SK-N-SH (cell line): ENCODE measurements at regions not wholly inside any gene's neighbourhood (a gene's known extent, or its start where the extent isn't known, plus 50 kb on each side); places are given as distances from the start of the nearest gene placed in this dataset.

Experiments used
- CTCF ChIA-PET: fragments of 300-600, 350-600 bp; formaldehyde crosslinking; extraction: SDS; loops from one replicate; lab custom pipeline; 2021; lab: Yijun Ruan, JAX
- POLR2A ChIA-PET: fragments of 350-600 bp; sonication (Branson Sonifier 250); formaldehyde crosslinking; extraction: SDS; loops from one replicate; lab custom pipeline; 2020; ENCODE audit warnings: antibody characterized with exemption, inconsistent platforms; lab: Yijun Ruan, JAX
- DNase-seq: peaks from one replicate; pipeline ENCODE4 v3.0.0; 2012
- H2AFZ ChIP-seq: fragments of 200-600 bp; sonication (generic); 2 replicates; pipeline ENCODE4 v1.8.1; 2016; ENCODE audit warnings: antibody characterized with exemption, mild to moderate bottlenecking, low read depth
- H3F3A ChIP-seq: fragments of 200-600 bp; sonication (generic); replicated peaks from 2 replicates; pipeline ENCODE3; 2016; ENCODE audit warnings: antibody characterized with exemption, mild to moderate bottlenecking; ENCODE audit not compliant: insufficient read depth
- H3K27ac ChIP-seq, 2 experiments: fragments of 200-500 bp in 1 of 2; fragments of 200-600 bp in 1 of 2; sonication (Bioruptor generic) in 1 of 2; sonication (generic), shearing (Covaris generic) in 1 of 2; 2 replicates each; pipeline versions ENCODE4 v1.5.1 to v1.6.1; 2014 to 2016; ENCODE audit warnings: low read depth in 2 of 2, inconsistent platforms in 1 of 2, low read length in 1 of 2, mild to moderate bottlenecking in 1 of 2, mixed read lengths in 1 of 2
- H3K27me3 ChIP-seq: fragments of 200-600 bp; sonication (generic), shearing (Covaris generic); 2 replicates; pipeline ENCODE4 v1.6.1; 2016; ENCODE audit warnings: mixed run types; ENCODE audit not compliant: insufficient read depth
- H3K36me3 ChIP-seq, 2 experiments: fragments of 200-500 bp in 1 of 2; fragments of 200-600 bp in 1 of 2; sonication (Bioruptor generic) in 1 of 2; sonication (generic) in 1 of 2; replicated peaks in 1 of 2; 2 replicates each; pipeline versions ENCODE3 to v1.5.1; 2014 to 2016; ENCODE audit warnings: low read length in 1 of 2, mild to moderate bottlenecking in 1 of 2; ENCODE audit not compliant: insufficient read depth in 2 of 2, control insufficient read depth in 1 of 2
- H3K4me1 ChIP-seq, 2 experiments: fragments of 200-500 bp in 1 of 2; fragments of 200-600 bp in 1 of 2; sonication (Bioruptor generic) in 1 of 2; sonication (generic), shearing (Covaris generic) in 1 of 2; 2 replicates each; pipeline versions ENCODE4 v1.5.1 to v1.6.1; 2014 to 2016; ENCODE audit warnings: low read depth in 1 of 2, low read length in 1 of 2, mixed run types in 1 of 2; ENCODE audit not compliant: insufficient read depth in 2 of 2, control insufficient read depth in 1 of 2
- H3K4me2 ChIP-seq: fragments of 200-600 bp; sonication (generic), shearing (Covaris generic); 2 replicates; pipeline ENCODE4 v1.6.1; 2017; ENCODE audit warnings: mixed run types
- H3K4me3 ChIP-seq, 2 experiments: fragments of 200-500 bp in 1 of 2; fragments of 200-600 bp in 1 of 2; sonication (Bioruptor generic) in 1 of 2; sonication (generic), shearing (Covaris generic) in 1 of 2; 2 replicates each; pipeline versions ENCODE4 v1.5.1 to v1.8.1; 2014 to 2016; ENCODE audit warnings: low read depth in 2 of 2, inconsistent platforms in 1 of 2, low read length in 1 of 2, mild to moderate bottlenecking in 1 of 2, mixed read lengths in 1 of 2, moderate library complexity in 1 of 2
- H3K79me2 ChIP-seq: fragments of 200-600 bp; sonication (generic); 2 replicates; pipeline ENCODE4 v1.8.1; 2017; ENCODE audit warnings: mild to moderate bottlenecking; ENCODE audit not compliant: insufficient read depth
- H3K9ac ChIP-seq: fragments of 200-600 bp; sonication (generic); 2 replicates; pipeline ENCODE4 v1.6.1; 2017; ENCODE audit warnings: mixed run types
- H3K9me2 ChIP-seq: fragments of 200-600 bp; sonication (generic); 2 replicates; pipeline ENCODE4 v1.6.1; 2017; ENCODE audit warnings: mixed run types
- H3K9me3 ChIP-seq: fragments of 200-600 bp; sonication (generic); 2 replicates; pipeline ENCODE4 v1.6.1; 2017; ENCODE audit warnings: mixed run types, mild to moderate bottlenecking, moderate library complexity
- H4K20me1 ChIP-seq: fragments of 200-600 bp; sonication (generic); 2 replicates; pipeline ENCODE4 v1.6.1; 2017; ENCODE audit warnings: mild to moderate bottlenecking, mixed run types; ENCODE audit not compliant: insufficient read depth
- ELF1 ChIP-seq: IDR thresholded peaks from 2 replicates; pipeline ENCODE4 v1.4.0; 2012
- EP300 ChIP-seq, 2 experiments: IDR thresholded peaks; 2 replicates each; pipeline versions ENCODE4 v1.4.0 to v1.6.1; 2012; ENCODE audit warnings: borderline replicate concordance in 1 of 2, low read depth in 1 of 2, low read length in 1 of 2
- EZH2phosphoT487 ChIP-seq: fragments of 200-600 bp; sonication (generic); IDR thresholded peaks from 2 replicates; pipeline ENCODE4 v1.6.1; 2017; ENCODE audit warnings: low read depth, mixed run types, mild to moderate bottlenecking, antibody characterized with exemption, moderate library complexity, borderline replicate concordance
- FOSL2 ChIP-seq: IDR thresholded peaks from 2 replicates; pipeline ENCODE4 v1.4.0; 2012; ENCODE audit warnings: low read depth, mild to moderate bottlenecking, moderate library complexity, borderline replicate concordance
- FOXJ3 ChIP-seq: sonication (generic); formaldehyde crosslinking; IDR thresholded peaks from 2 replicates; pipeline ENCODE4 v1.5.1; 2020; ENCODE audit warnings: mild to moderate bottlenecking, missing genetic modification reagents
- GATA2 ChIP-seq: sonication (generic); formaldehyde crosslinking; IDR thresholded peaks from 2 replicates; pipeline ENCODE4 v1.5.0; 2020; ENCODE audit warnings: mild to moderate bottlenecking, missing genetic modification reagents
- IRF3 ChIP-seq: fragments of 150-350 bp; IDR thresholded peaks from 2 replicates; pipeline ENCODE4 v1.6.1; 2016; ENCODE audit warnings: mild to moderate bottlenecking, low read depth, low read length
- NFIC ChIP-seq: IDR thresholded peaks from 2 replicates; pipeline ENCODE4 v1.4.0; 2012; ENCODE audit warnings: borderline replicate concordance
- POLR2AphosphoS5 ChIP-seq: IDR thresholded peaks from 2 replicates; pipeline ENCODE4 v1.6.1; 2012; ENCODE audit warnings: low read depth, low read length
- RAD21 ChIP-seq: IDR thresholded peaks from 2 replicates; pipeline ENCODE4 v1.6.1; 2012; ENCODE audit warnings: mild to moderate bottlenecking, low read length
- RXRA ChIP-seq: IDR thresholded peaks from 2 replicates; pipeline ENCODE4 v1.4.0; 2012; ENCODE audit warnings: low read depth, mild to moderate bottlenecking, borderline replicate concordance
- TCF12 ChIP-seq: IDR thresholded peaks from 2 replicates; pipeline ENCODE4 v1.4.0; 2012
- YY1 ChIP-seq: IDR thresholded peaks from 2 replicates; pipeline ENCODE4 v1.4.0; 2012; ENCODE audit warnings: low read depth, mild to moderate bottlenecking
- ZBTB33 ChIP-seq: IDR thresholded peaks from 2 replicates; pipeline ENCODE4 v1.4.0; 2012; ENCODE audit warnings: low read depth, borderline replicate concordance
- WGBS: methylation state at CpG from one replicate; pipeline ENCODE4 v1.1.6; 2017; ENCODE audit warnings: low lambda C conversion rate; 5-methylcytosine and 5-hydroxymethylcytosine counted together
- TF ChIP-seq, protein P1 (sequence below): IDR thresholded peaks from 2 replicates; pipeline ENCODE4; 2012
- TF ChIP-seq, protein P2 (sequence below): IDR thresholded peaks from 2 replicates; pipeline ENCODE4 v1.6.1; 2012; ENCODE audit warnings: mild to moderate bottlenecking, low read depth, low read length, moderate library complexity
- TF ChIP-seq, protein P3 (sequence below): fragments of 150-350 bp; IDR thresholded peaks from 2 replicates; pipeline ENCODE4 v1.6.1; 2017; ENCODE audit warnings: antibody characterized with exemption, low read length, low read depth, borderline replicate concordance

GRCh38 chr11:89119426-89119825 lies 53.6 kb upstream of the GRM5 start:
- Histone ChIP-seq H3K9ac (no peak overlapping the region), H2AFZ (no peak overlapping the region), H3K27me3 (no peaks in the 10 kb centered on the region), H3K36me3 (no peaks in the 10 kb centered on the region), H3K4me3 (no peak overlapping the region), H3K9me2 (no peaks in the 10 kb centered on the region), H3K27ac (no peak overlapping the region), H3K9me3 (no peaks in the 10 kb centered on the region), H4K20me1 (no peaks in the 10 kb centered on the region), H3K4me2 (no peak overlapping the region), H3K79me2 (no peaks in the 10 kb centered on the region), H3F3A (no peaks in the 10 kb centered on the region), H3K4me1 (no peaks in the 10 kb centered on the region)
- CTCF ChIA-PET: no interaction called here
- no peak for DNase-seq
- POLR2A ChIA-PET: no interaction called here
- 17% methylated on average over 1 of the region's 1 CpG for WGBS
- TF ChIP-seq, protein P1, sequence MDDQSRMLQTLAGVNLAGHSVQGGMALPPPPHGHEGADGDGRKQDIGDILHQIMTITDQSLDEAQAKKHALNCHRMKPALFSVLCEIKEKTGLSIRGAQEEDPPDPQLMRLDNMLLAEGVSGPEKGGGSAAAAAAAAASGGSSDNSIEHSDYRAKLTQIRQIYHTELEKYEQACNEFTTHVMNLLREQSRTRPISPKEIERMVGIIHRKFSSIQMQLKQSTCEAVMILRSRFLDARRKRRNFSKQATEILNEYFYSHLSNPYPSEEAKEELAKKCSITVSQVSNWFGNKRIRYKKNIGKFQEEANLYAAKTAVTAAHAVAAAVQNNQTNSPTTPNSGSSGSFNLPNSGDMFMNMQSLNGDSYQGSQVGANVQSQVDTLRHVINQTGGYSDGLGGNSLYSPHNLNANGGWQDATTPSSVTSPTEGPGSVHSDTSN: no peak
- no peak for TF ChIP-seq EZH2phosphoT487
- TF ChIP-seq EP300 (IDR thresholded peaks at IDR 0.05; ENCODE audit: borderline replicate concordance in 1 of 2, low read depth in 1 of 2, low read length in 1 of 2): no peak
- no peak for TF ChIP-seq YY1
- no peak for TF ChIP-seq IRF3
- no peak for TF ChIP-seq RXRA
- no peak for TF ChIP-seq POLR2AphosphoS5
- no peak for TF ChIP-seq FOXJ3
- no peak for TF ChIP-seq GATA2 (CRISPR knock-in tag)

DNA sequence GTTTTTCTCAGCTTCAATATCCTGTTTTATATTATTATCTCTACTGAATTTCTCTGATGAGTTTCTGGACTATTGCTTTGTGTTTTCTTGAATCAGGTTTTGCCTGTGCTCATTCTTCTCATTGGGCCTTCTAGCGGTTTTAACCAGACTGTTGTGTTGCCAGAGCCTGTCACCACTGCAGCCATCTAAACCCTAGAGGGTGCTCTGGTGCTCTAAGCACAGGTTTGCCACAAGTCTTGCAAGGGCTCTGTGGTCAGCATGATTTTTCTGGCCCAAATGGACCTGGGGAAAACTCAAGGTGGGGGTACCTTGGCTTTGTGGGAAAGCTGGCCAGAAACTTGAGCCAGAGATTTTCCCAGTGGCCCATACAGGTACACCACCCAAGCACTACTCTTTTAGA lies 52.4 kb upstream of the TYR start:
- Histone ChIP-seq H4K20me1 (no peaks in the 10 kb centered on the region), H3K9me3 (no peaks in the 10 kb centered on the region), H3K9me2 (no peaks in the 10 kb centered on the region), H3K27me3 (no peaks in the 10 kb centered on the region), H3F3A (no peaks in the 10 kb centered on the region), H3K79me2 (no peaks in the 10 kb centered on the region), H3K36me3 (no peaks in the 10 kb centered on the region), H3K4me2 (no peak overlapping the region), H3K4me1 (no peaks in the 10 kb centered on the region), H3K9ac (no peak overlapping the region), H3K27ac (no peak overlapping the region), H2AFZ (no peak overlapping the region), H3K4me3 (no peak overlapping the region)
- TF ChIP-seq NFIC (no peak), RXRA (no peak), RAD21 (no peak), FOSL2 (no peak), ZBTB33 (no peak), ELF1 (no peak), TCF12 (no peak)
- TF ChIP-seq, protein P2, sequence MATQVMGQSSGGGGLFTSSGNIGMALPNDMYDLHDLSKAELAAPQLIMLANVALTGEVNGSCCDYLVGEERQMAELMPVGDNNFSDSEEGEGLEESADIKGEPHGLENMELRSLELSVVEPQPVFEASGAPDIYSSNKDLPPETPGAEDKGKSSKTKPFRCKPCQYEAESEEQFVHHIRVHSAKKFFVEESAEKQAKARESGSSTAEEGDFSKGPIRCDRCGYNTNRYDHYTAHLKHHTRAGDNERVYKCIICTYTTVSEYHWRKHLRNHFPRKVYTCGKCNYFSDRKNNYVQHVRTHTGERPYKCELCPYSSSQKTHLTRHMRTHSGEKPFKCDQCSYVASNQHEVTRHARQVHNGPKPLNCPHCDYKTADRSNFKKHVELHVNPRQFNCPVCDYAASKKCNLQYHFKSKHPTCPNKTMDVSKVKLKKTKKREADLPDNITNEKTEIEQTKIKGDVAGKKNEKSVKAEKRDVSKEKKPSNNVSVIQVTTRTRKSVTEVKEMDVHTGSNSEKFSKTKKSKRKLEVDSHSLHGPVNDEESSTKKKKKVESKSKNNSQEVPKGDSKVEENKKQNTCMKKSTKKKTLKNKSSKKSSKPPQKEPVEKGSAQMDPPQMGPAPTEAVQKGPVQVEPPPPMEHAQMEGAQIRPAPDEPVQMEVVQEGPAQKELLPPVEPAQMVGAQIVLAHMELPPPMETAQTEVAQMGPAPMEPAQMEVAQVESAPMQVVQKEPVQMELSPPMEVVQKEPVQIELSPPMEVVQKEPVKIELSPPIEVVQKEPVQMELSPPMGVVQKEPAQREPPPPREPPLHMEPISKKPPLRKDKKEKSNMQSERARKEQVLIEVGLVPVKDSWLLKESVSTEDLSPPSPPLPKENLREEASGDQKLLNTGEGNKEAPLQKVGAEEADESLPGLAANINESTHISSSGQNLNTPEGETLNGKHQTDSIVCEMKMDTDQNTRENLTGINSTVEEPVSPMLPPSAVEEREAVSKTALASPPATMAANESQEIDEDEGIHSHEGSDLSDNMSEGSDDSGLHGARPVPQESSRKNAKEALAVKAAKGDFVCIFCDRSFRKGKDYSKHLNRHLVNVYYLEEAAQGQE: no peak
- TF ChIP-seq, protein P3, sequence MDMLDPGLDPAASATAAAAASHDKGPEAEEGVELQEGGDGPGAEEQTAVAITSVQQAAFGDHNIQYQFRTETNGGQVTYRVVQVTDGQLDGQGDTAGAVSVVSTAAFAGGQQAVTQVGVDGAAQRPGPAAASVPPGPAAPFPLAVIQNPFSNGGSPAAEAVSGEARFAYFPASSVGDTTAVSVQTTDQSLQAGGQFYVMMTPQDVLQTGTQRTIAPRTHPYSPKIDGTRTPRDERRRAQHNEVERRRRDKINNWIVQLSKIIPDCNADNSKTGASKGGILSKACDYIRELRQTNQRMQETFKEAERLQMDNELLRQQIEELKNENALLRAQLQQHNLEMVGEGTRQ: no peak
- TF ChIP-seq, protein P1: no peak
- DNase-seq: no peak
- CTCF ChIA-PET: no interaction called here
- POLR2A ChIA-PET: interaction anchor here (0.6 kb wide), 1 partner anchor 1766 kb away, joined by 3 read pairs; no protein-coding TSS in a partner anchor
- 10% methylated on average over 1 of the region's 1 CpG for WGBS
